GM12874 (cell line): ENCODE measurements at regions not wholly inside any gene's neighbourhood (a gene's known extent, or its start where the extent isn't known, plus 50 kb on each side); places are given as distances from the start of the nearest gene placed in this dataset.

Experiments
- CTCF ChIP-seq: IDR thresholded peaks from 2 replicates; pipeline ENCODE4 v1.5.1; 2011; ENCODE audit warnings: low read depth, mild to moderate bottlenecking, control low read depth, low read length, moderate library complexity; ENCODE audit not compliant: insufficient read depth

- TF ChIP-seq CTCF = no peak
Observed at GRCh38 chr1:177546346-177546745, 375.6 kb downstream of the BRINP2 start.

GRCh38 chr1:177526201-177526600 lies 355.4 kb downstream of the BRINP2 start:
- no peak for TF ChIP-seq CTCF

- no peak for TF ChIP-seq CTCF
Observed at GRCh38 chr1:177525176-177525575, 354.4 kb downstream of the BRINP2 start.

GRCh38 chr1:177517546-177517945 lies 346.8 kb downstream of the BRINP2 start:
- TF ChIP-seq CTCF = no peak

GRCh38 chr1:177514207-177514606 lies 343.4 kb downstream of the BRINP2 start:
- no peak for TF ChIP-seq CTCF

GRCh38 chr1:177511036-177511435 lies 340.3 kb downstream of the BRINP2 start:
- no peak for TF ChIP-seq CTCF

- no peak for TF ChIP-seq CTCF
Observed at GRCh38 chr1:177505905-177506590, 335.3 kb downstream of the BRINP2 start.

- TF ChIP-seq CTCF = no peak
Observed at GRCh38 chr1:177495878-177496277, 325.1 kb downstream of the BRINP2 start.
